PC-9 (cell line): ENCODE measurements at regions not wholly inside any gene's neighbourhood (a gene's known extent, or its start where the extent isn't known, plus 50 kb on each side); places are given as distances from the start of the nearest gene placed in this dataset.

Experiments
- CTCF ChIP-seq: fragments of 200-600 bp; sonication (generic); conservative IDR thresholded peaks from 2 replicates; pipeline ENCODE4 v1.6.1; 2017; ENCODE audit warnings: mixed run types, antibody characterized with exemption, mild to moderate bottlenecking, moderate library complexity
- EZH2 ChIP-seq: fragments of 200-600 bp; sonication (generic); IDR thresholded peaks from 2 replicates; pipeline ENCODE4 v1.8.0; 2017; ENCODE audit warnings: antibody characterized with exemption, low read depth

GRCh38 chr14:43896044-43896443, 611.0 kb downstream of the FSCB start:
- TF ChIP-seq CTCF (no peak), EZH2 (no peak)
